ACC112 (cell line): ENCODE measurements at regions not wholly inside any gene's neighbourhood (a gene's known extent, or its start where the extent isn't known, plus 50 kb on each side); places are given as distances from the start of the nearest gene placed in this dataset.

ENCODE experiments used
- H2AFZ ChIP-seq: fragments of 200-600 bp; sonication (generic); one replicate; pipeline ENCODE4 v1.6.0; 2017; ENCODE audit warnings: antibody characterized with exemption, low read length; ENCODE audit not compliant: unreplicated experiment
- H3K27ac ChIP-seq: fragments of 200-600 bp; sonication (generic); 2 replicates; pipeline ENCODE4 v1.5.1; 2014; ENCODE audit warnings: low read depth, mild to moderate bottlenecking, antibody characterized with exemption, low read length, moderate library complexity
- H3K27me3 ChIP-seq: fragments of 200-600 bp; sonication (generic); 2 replicates; pipeline ENCODE4 v1.6.1; 2014; ENCODE audit warnings: mild to moderate bottlenecking, antibody characterized with exemption, low read length, moderate library complexity, mixed read lengths; ENCODE audit not compliant: insufficient read depth
- H3K36me3 ChIP-seq: fragments of 200-600 bp; sonication (generic); 2 replicates; pipeline ENCODE4 v1.6.1; 2016; ENCODE audit warnings: mild to moderate bottlenecking, antibody characterized with exemption, low read length, moderate library complexity, mixed read lengths; ENCODE audit not compliant: insufficient read depth
- H3K4me1 ChIP-seq: fragments of 200-600 bp; sonication (generic); one replicate; pipeline ENCODE4 v1.6.1; 2016; ENCODE audit warnings: low read length, mixed read lengths; ENCODE audit not compliant: insufficient read depth, unreplicated experiment, control insufficient read depth
- H3K4me3 ChIP-seq: fragments of 200-600 bp; sonication (generic); 2 replicates; pipeline ENCODE4 v1.5.1; 2014; ENCODE audit warnings: mild to moderate bottlenecking, low read depth, low read length
- H3K79me2 ChIP-seq: fragments of 200-600 bp; sonication (generic); one replicate; pipeline ENCODE4 v1.6.0; 2016; ENCODE audit warnings: low read length; ENCODE audit not compliant: control insufficient read depth, unreplicated experiment, insufficient read depth

- Histone ChIP-seq H3K36me3 (no peaks in the 10 kb centered on the region), H2AFZ (no peak overlapping the region), H3K27me3 (no peaks in the 10 kb centered on the region), H3K27ac (no peak overlapping the region), H3K79me2 (no peaks in the 10 kb centered on the region), H3K4me3 (no peak overlapping the region), H3K4me1 (no peaks in the 10 kb centered on the region)
Measured at GRCh38 chr7:45447296-45447695, 126.9 kb upstream of the ADCY1 start.

GRCh38 chr7:45450571-45451204, 123.5 kb upstream of the ADCY1 start:
- Histone ChIP-seq H3K4me3 (no peak overlapping the region), H2AFZ (no peak overlapping the region), H3K36me3 (no peaks in the 10 kb centered on the region)

GRCh38 chr7:45451342-45452035, 122.7 kb upstream of the ADCY1 start:
- H3K36me3 ChIP-seq = no peaks in the 10 kb centered on the region
- no peaks in the 10 kb centered on the region for H3K79me2 ChIP-seq
- no peak overlapping the region for H3K27ac ChIP-seq
- no peak overlapping the region for H3K4me3 ChIP-seq
- H3K4me1 ChIP-seq = no peaks in the 10 kb centered on the region
- no peaks in the 10 kb centered on the region; the same call in 1 of the 2 replicates for H3K27me3 ChIP-seq
- no peak overlapping the region for H2AFZ ChIP-seq

More at GRCh38 chr7:45450571-45451204, 123.5 kb upstream of the ADCY1 start:
- Histone ChIP-seq H3K79me2 (no peaks in the 10 kb centered on the region), H3K27ac (no peak overlapping the region), H3K4me1 (no peaks in the 10 kb centered on the region), H3K27me3 (no peaks in the 10 kb centered on the region; the same call in 1 of the 2 replicates)

- no peaks in the 10 kb centered on the region for H3K4me1 ChIP-seq
- no peaks in the 10 kb centered on the region for H3K36me3 ChIP-seq
- no peak overlapping the region for H3K27ac ChIP-seq
- no peaks in the 10 kb centered on the region for H3K79me2 ChIP-seq
- no peaks in the 10 kb centered on the region; the same call in 1 of the 2 replicates for H3K27me3 ChIP-seq
- H2AFZ ChIP-seq = no peak overlapping the region
- no peak overlapping the region for H3K4me3 ChIP-seq
Measured at GRCh38 chr7:45454771-45455170, 119.4 kb upstream of the ADCY1 start.

- no peaks in the 10 kb centered on the region for H3K4me1 ChIP-seq
Measured at GRCh38 chr7:45455662-45456061, 118.5 kb upstream of the ADCY1 start.

GRCh38 chr7:45456105-45456504, 118.1 kb upstream of the ADCY1 start:
- Histone ChIP-seq H3K4me3 (no peak overlapping the region), H3K27me3 (no peaks in the 10 kb centered on the region; the same call in 1 of the 2 replicates), H2AFZ (no peak overlapping the region), H3K27ac (no peak overlapping the region), H3K79me2 (no peaks in the 10 kb centered on the region), H3K4me1 (no peaks in the 10 kb centered on the region), H3K36me3 (no peaks in the 10 kb centered on the region)

More at GRCh38 chr7:45455662-45456061, 118.5 kb upstream of the ADCY1 start:
- no peak overlapping the region for H3K4me3 ChIP-seq
- H3K79me2 ChIP-seq = no peaks in the 10 kb centered on the region
- H3K27ac ChIP-seq = no peak overlapping the region
- H3K36me3 ChIP-seq = no peaks in the 10 kb centered on the region
- H3K27me3 ChIP-seq = no peaks in the 10 kb centered on the region; the same call in 1 of the 2 replicates
- H2AFZ ChIP-seq = no peak overlapping the region

GRCh38 chr7:45456747-45457524, 117.2 kb upstream of the ADCY1 start:
- Histone ChIP-seq H2AFZ (no peak overlapping the region), H3K36me3 (no peaks in the 10 kb centered on the region), H3K27me3 (no peaks in the 10 kb centered on the region; the same call in 1 of the 2 replicates), H3K27ac (no peak overlapping the region), H3K79me2 (no peaks in the 10 kb centered on the region), H3K4me1 (no peaks in the 10 kb centered on the region), H3K4me3 (no peak overlapping the region)

- Histone ChIP-seq H3K36me3 (no peaks in the 10 kb centered on the region), H3K27me3 (no peaks in the 10 kb centered on the region; the same call in 1 of the 2 replicates), H3K4me3 (no peak overlapping the region), H3K79me2 (no peaks in the 10 kb centered on the region), H3K27ac (no peak overlapping the region), H2AFZ (no peak overlapping the region), H3K4me1 (no peaks in the 10 kb centered on the region)
Measured at GRCh38 chr7:45457591-45457990, 116.6 kb upstream of the ADCY1 start.

GRCh38 chr7:45459476-45459875, 114.7 kb upstream of the ADCY1 start:
- H3K27me3 ChIP-seq = no peaks in the 10 kb centered on the region; the same call in 1 of the 2 replicates
- no peak overlapping the region for H3K4me3 ChIP-seq
- H3K27ac ChIP-seq = no peak overlapping the region
- no peaks in the 10 kb centered on the region for H3K36me3 ChIP-seq
- H2AFZ ChIP-seq = no peak overlapping the region
- no peaks in the 10 kb centered on the region for H3K79me2 ChIP-seq
- H3K4me1 ChIP-seq = no peaks in the 10 kb centered on the region

GRCh38 chr7:45460379-45460778, 113.8 kb upstream of the ADCY1 start:
- Histone ChIP-seq H3K27me3 (no peaks in the 10 kb centered on the region; the same call in 1 of the 2 replicates), H3K4me3 (no peak overlapping the region), H3K4me1 (no peaks in the 10 kb centered on the region), H3K27ac (no peak overlapping the region), H3K36me3 (no peaks in the 10 kb centered on the region), H3K79me2 (no peaks in the 10 kb centered on the region), H2AFZ (no peak overlapping the region)
